WTC11 (cell line): ENCODE measurements at regions not wholly inside any gene's neighbourhood (a gene's known extent, or its start where the extent isn't known, plus 50 kb on each side); places are given as distances from the start of the nearest gene placed in this dataset.

Source experiments
- ATAC-seq: fragments of 200-7000 bp; cut with Tn5 transposase; 2 replicates; pipeline ENCODE4 v1.10.0; 2021; ENCODE audit warnings: mild to moderate bottlenecking, moderate library complexity
- CTCF ChIA-PET: fragments of 300-600 bp; sonication (Branson Sonifier 250); formaldehyde crosslinking; loops from one replicate; lab custom pipeline; 2021; ENCODE audit warnings: antibody characterized with exemption; lab: Charles Lee
- POLR2A ChIA-PET: fragments of 350-600 bp; sonication (Branson Sonifier 250); formaldehyde crosslinking; loops from one replicate; lab custom pipeline; 2021; ENCODE audit warnings: antibody characterized with exemption; lab: Charles Lee
- DNase-seq: peaks from one replicate; pipeline ENCODE4 v3.0.0; 2021; ENCODE audit warnings: low spot score
- H3K27ac Mint-ChIP-seq: 2 replicates; pipeline ENCODE4 v1.8.0; 2021; ENCODE audit warnings: mixed read lengths
- H3K27me3 Mint-ChIP-seq: 2 replicates; pipeline ENCODE4 v1.8.0; 2021; ENCODE audit warnings: low read depth, mild to moderate bottlenecking, moderate library complexity, mixed read lengths
- H3K36me3 Mint-ChIP-seq: 2 replicates; pipeline ENCODE4 v1.8.0; 2021; ENCODE audit warnings: mixed read lengths
- H3K4me1 Mint-ChIP-seq: 2 replicates; pipeline ENCODE4 v1.8.0; 2022; ENCODE audit warnings: mixed read lengths
- H3K4me3 Mint-ChIP-seq: 2 replicates; pipeline ENCODE4 v1.8.0; 2021; ENCODE audit warnings: mild to moderate bottlenecking, moderate library complexity, mixed read lengths
- H3K9me3 Mint-ChIP-seq: 2 replicates; pipeline ENCODE4 v1.8.0; 2021; ENCODE audit warnings: mixed read lengths
- CREM ChIP-seq: sonication (generic); formaldehyde crosslinking; IDR thresholded peaks from 2 replicates; pipeline ENCODE4 v1.8.1; 2022; ENCODE audit warnings: mild to moderate bottlenecking, missing genetic modification reagents, moderate library complexity
- FOXJ3 ChIP-seq: sonication (generic); formaldehyde crosslinking; IDR thresholded peaks from 2 replicates; pipeline ENCODE4 v1.9.0; 2021; ENCODE audit warnings: missing genetic modification reagents, mild to moderate bottlenecking, borderline replicate concordance
- GABPB1 ChIP-seq: sonication (generic); formaldehyde crosslinking; IDR thresholded peaks from 2 replicates; pipeline ENCODE4 v1.8.1; 2023; ENCODE audit warnings: mild to moderate bottlenecking, missing genetic modification reagents
- GTF2I ChIP-seq: fragments of 250-450 bp; sonication (Bioruptor Pico); conservative IDR thresholded peaks from 2 replicates; pipeline ENCODE4 v1.4.0; 2021; ENCODE audit warnings: mild to moderate bottlenecking
- HMGA2 ChIP-seq: fragments of 250-450 bp; sonication (Bioruptor Pico); IDR thresholded peaks from 2 replicates; pipeline ENCODE4 v1.4.0; 2021; ENCODE audit warnings: mild to moderate bottlenecking, moderate library complexity
- MXD4 ChIP-seq: fragments of 250-450 bp; sonication (Bioruptor Pico); IDR thresholded peaks from 2 replicates; pipeline ENCODE4 v1.8.0; 2021; ENCODE audit warnings: mild to moderate bottlenecking, moderate library complexity, borderline replicate concordance
- MYBL2 ChIP-seq: sonication (generic); formaldehyde crosslinking; IDR thresholded peaks from 2 replicates; pipeline ENCODE4 v1.8.1; 2023; ENCODE audit warnings: mild to moderate bottlenecking, moderate library complexity, missing genetic modification reagents
- NFYB ChIP-seq: sonication (generic); formaldehyde crosslinking; conservative IDR thresholded peaks from 2 replicates; pipeline ENCODE4 v1.8.0; 2022; ENCODE audit warnings: low read depth, missing genetic modification reagents
- TEAD4 ChIP-seq: sonication (generic); formaldehyde crosslinking; IDR thresholded peaks from 2 replicates; pipeline ENCODE4 v1.8.0; 2022; ENCODE audit warnings: mild to moderate bottlenecking, missing genetic modification reagents
- TF ChIP-seq, protein P1 (sequence below): sonication (generic); formaldehyde crosslinking; IDR thresholded peaks from 2 replicates; pipeline ENCODE4 v1.8.0; 2023; ENCODE audit warnings: mild to moderate bottlenecking, missing genetic modification reagents
- TF ChIP-seq, protein P2 (sequence below): sonication (generic); formaldehyde crosslinking; IDR thresholded peaks from 2 replicates; pipeline ENCODE4 v1.8.1; 2023; ENCODE audit warnings: mild to moderate bottlenecking, missing genetic modification reagents
- TF ChIP-seq, protein P3 (sequence below): sonication (generic); formaldehyde crosslinking; IDR thresholded peaks from 2 replicates; pipeline ENCODE4 v1.8.1; 2023; ENCODE audit warnings: mild to moderate bottlenecking, missing genetic modification reagents, borderline replicate concordance
- TF ChIP-seq, protein P4 (sequence below): sonication (generic); formaldehyde crosslinking; IDR thresholded peaks from 2 replicates; pipeline ENCODE4 v1.8.0; 2022; ENCODE audit warnings: mild to moderate bottlenecking, missing genetic modification reagents
- TF ChIP-seq, protein P5 (sequence below): sonication (generic); formaldehyde crosslinking; IDR thresholded peaks from 2 replicates; pipeline ENCODE4 v1.8.0; 2022; ENCODE audit warnings: mild to moderate bottlenecking, missing genetic modification reagents

DNA sequence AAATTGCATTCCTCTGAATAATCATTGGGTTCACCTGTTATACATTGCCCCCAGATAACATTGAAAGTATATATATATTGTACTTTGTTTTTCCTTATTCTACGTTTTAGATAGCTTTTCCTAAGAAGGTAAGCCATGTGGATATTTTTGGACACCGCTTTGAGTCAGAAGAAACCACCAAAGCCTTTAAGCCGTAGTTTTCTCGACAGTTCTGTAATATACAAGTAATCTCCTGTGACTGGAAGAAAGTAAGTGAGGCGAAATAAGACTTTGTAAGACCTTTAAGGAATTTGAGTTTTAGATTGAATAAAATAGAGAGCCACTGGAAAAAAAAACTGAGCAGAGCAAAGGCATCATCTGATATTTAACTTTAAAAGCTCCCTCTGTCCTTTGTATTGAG, 1092.0 kb downstream of the DIPK2A start (continued):
- TF ChIP-seq, protein P1, sequence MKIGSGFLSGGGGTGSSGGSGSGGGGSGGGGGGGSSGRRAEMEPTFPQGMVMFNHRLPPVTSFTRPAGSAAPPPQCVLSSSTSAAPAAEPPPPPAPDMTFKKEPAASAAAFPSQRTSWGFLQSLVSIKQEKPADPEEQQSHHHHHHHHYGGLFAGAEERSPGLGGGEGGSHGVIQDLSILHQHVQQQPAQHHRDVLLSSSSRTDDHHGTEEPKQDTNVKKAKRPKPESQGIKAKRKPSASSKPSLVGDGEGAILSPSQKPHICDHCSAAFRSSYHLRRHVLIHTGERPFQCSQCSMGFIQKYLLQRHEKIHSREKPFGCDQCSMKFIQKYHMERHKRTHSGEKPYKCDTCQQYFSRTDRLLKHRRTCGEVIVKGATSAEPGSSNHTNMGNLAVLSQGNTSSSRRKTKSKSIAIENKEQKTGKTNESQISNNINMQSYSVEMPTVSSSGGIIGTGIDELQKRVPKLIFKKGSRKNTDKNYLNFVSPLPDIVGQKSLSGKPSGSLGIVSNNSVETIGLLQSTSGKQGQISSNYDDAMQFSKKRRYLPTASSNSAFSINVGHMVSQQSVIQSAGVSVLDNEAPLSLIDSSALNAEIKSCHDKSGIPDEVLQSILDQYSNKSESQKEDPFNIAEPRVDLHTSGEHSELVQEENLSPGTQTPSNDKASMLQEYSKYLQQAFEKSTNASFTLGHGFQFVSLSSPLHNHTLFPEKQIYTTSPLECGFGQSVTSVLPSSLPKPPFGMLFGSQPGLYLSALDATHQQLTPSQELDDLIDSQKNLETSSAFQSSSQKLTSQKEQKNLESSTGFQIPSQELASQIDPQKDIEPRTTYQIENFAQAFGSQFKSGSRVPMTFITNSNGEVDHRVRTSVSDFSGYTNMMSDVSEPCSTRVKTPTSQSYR, result no peak
- TF ChIP-seq, protein P2, sequence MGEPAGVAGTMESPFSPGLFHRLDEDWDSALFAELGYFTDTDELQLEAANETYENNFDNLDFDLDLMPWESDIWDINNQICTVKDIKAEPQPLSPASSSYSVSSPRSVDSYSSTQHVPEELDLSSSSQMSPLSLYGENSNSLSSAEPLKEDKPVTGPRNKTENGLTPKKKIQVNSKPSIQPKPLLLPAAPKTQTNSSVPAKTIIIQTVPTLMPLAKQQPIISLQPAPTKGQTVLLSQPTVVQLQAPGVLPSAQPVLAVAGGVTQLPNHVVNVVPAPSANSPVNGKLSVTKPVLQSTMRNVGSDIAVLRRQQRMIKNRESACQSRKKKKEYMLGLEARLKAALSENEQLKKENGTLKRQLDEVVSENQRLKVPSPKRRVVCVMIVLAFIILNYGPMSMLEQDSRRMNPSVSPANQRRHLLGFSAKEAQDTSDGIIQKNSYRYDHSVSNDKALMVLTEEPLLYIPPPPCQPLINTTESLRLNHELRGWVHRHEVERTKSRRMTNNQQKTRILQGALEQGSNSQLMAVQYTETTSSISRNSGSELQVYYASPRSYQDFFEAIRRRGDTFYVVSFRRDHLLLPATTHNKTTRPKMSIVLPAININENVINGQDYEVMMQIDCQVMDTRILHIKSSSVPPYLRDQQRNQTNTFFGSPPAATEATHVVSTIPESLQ (CRISPR knock-in tag), result no peak
- TF ChIP-seq, protein P3, sequence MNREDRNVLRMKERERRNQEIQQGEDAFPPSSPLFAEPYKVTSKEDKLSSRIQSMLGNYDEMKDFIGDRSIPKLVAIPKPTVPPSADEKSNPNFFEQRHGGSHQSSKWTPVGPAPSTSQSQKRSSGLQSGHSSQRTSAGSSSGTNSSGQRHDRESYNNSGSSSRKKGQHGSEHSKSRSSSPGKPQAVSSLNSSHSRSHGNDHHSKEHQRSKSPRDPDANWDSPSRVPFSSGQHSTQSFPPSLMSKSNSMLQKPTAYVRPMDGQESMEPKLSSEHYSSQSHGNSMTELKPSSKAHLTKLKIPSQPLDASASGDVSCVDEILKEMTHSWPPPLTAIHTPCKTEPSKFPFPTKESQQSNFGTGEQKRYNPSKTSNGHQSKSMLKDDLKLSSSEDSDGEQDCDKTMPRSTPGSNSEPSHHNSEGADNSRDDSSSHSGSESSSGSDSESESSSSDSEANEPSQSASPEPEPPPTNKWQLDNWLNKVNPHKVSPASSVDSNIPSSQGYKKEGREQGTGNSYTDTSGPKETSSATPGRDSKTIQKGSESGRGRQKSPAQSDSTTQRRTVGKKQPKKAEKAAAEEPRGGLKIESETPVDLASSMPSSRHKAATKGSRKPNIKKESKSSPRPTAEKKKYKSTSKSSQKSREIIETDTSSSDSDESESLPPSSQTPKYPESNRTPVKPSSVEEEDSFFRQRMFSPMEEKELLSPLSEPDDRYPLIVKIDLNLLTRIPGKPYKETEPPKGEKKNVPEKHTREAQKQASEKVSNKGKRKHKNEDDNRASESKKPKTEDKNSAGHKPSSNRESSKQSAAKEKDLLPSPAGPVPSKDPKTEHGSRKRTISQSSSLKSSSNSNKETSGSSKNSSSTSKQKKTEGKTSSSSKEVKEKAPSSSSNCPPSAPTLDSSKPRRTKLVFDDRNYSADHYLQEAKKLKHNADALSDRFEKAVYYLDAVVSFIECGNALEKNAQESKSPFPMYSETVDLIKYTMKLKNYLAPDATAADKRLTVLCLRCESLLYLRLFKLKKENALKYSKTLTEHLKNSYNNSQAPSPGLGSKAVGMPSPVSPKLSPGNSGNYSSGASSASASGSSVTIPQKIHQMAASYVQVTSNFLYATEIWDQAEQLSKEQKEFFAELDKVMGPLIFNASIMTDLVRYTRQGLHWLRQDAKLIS (CRISPR knock-in tag), result no peak
- no peak for TF ChIP-seq GTF2I (CRISPR knock-in tag)
- no peak for TF ChIP-seq GABPB1
- no peak for TF ChIP-seq CREM (CRISPR knock-in tag)
- TF ChIP-seq MXD4, result no peak

DNA sequence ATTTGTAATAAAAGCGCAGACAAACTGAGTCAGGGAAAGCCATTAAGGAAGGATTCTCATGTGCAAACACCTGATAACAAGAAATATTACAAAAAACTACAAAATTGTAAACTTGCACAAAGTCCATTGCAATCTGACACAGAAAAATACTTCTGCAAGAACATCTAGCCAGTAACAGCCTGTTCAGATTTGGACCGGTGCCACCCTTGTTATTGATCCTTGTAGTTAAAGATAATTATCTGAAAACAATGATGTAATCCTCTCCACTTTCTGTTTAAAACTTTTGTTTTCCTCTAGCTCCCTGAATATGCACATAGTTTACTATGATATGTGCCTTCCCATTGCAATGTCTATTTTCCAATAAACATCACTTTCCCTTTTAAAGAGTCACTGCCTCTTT, 1090.2 kb downstream of the PLOD2 start:
- Mint-ChIP-seq H3K9me3 (peaks cover 35% of the 10 kb centered on the region), H3K4me1 (no peaks in the 10 kb centered on the region), H3K27me3 (no peaks in the 10 kb centered on the region), H3K27ac (no peak overlapping the region), H3K36me3 (peaks cover 30% of the 10 kb centered on the region), H3K4me3 (no peak overlapping the region)
- POLR2A ChIA-PET, result no interaction called here
- no peak for ATAC-seq
- DNase-seq, result no peak
- CTCF ChIA-PET, result no interaction called here
- TF ChIP-seq MYBL2 (CRISPR knock-in tag), result no peak
- TF ChIP-seq, protein P4, sequence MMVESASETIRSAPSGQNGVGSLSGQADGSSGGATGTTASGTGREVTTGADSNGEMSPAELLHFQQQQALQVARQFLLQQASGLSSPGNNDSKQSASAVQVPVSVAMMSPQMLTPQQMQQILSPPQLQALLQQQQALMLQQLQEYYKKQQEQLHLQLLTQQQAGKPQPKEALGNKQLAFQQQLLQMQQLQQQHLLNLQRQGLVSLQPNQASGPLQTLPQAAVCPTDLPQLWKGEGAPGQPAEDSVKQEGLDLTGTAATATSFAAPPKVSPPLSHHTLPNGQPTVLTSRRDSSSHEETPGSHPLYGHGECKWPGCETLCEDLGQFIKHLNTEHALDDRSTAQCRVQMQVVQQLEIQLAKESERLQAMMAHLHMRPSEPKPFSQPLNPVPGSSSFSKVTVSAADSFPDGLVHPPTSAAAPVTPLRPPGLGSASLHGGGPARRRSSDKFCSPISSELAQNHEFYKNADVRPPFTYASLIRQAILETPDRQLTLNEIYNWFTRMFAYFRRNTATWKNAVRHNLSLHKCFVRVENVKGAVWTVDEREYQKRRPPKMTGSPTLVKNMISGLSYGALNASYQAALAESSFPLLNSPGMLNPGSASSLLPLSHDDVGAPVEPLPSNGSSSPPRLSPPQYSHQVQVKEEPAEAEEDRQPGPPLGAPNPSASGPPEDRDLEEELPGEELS, result no peak
- no peak for TF ChIP-seq NFYB (CRISPR knock-in tag)
- TF ChIP-seq, protein P1, result no peak
- TF ChIP-seq, protein P5, sequence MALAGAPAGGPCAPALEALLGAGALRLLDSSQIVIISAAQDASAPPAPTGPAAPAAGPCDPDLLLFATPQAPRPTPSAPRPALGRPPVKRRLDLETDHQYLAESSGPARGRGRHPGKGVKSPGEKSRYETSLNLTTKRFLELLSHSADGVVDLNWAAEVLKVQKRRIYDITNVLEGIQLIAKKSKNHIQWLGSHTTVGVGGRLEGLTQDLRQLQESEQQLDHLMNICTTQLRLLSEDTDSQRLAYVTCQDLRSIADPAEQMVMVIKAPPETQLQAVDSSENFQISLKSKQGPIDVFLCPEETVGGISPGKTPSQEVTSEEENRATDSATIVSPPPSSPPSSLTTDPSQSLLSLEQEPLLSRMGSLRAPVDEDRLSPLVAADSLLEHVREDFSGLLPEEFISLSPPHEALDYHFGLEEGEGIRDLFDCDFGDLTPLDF (CRISPR knock-in tag), result no peak
- TF ChIP-seq FOXJ3 (CRISPR knock-in tag), result no peak
- TF ChIP-seq HMGA2 (CRISPR knock-in tag), result no peak
- TF ChIP-seq TEAD4 (CRISPR knock-in tag), result no peak
